Cardiac fibroblast (primary cell): ENCODE measurements at regions not wholly inside any gene's neighbourhood (a gene's known extent, or its start where the extent isn't known, plus 50 kb on each side); places are given as distances from the start of the nearest gene placed in this dataset.

ENCODE experiments used
- DNase-seq, 2 donors: peaks; one replicate each; pipeline versions ENCODE4 v3.0.0 to v3.0.0-alpha.2; 2010; ENCODE audit warnings: low read depth in 2 of 2
- H3K4me3 ChIP-seq, 2 donors: replicated peaks in 1 of 2; 1 replicate in 1 of 2; 2 replicates in 1 of 2; pipeline ENCODE4 v1.5.1; 2011; ENCODE audit warnings: low read depth in 2 of 2, low read length in 2 of 2, mild to moderate bottlenecking in 2 of 2, moderate library complexity in 1 of 2
- TF ChIP-seq, protein P1 (sequence below): IDR thresholded peaks from one replicate; pipeline ENCODE4 v1.5.1; 2011; ENCODE audit warnings: low read depth, mild to moderate bottlenecking, low read length, inconsistent platforms

DNA sequence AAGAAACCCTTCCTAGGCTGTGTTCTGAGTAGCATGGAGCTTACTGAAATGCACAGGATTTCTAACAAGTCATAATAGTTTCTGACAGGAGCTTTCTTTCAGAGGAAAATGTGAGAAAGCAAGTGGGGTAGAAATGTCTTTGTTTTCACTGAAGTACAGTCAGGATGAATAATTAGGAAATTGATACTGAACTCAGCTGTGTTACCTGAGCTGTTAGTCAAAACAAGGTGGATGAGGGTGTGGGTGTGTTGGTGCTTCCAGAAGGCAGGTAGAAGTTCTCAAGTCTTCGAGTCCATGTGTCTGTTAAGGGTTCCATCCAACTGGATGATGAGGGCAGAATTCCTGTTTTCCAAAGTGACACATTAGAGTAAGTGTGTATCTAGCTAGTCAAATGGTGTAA is 122.4 kb downstream of the BASP1 start:
- no peak for DNase-seq
- no peak overlapping the region for H3K4me3 ChIP-seq
- TF ChIP-seq, protein P1, sequence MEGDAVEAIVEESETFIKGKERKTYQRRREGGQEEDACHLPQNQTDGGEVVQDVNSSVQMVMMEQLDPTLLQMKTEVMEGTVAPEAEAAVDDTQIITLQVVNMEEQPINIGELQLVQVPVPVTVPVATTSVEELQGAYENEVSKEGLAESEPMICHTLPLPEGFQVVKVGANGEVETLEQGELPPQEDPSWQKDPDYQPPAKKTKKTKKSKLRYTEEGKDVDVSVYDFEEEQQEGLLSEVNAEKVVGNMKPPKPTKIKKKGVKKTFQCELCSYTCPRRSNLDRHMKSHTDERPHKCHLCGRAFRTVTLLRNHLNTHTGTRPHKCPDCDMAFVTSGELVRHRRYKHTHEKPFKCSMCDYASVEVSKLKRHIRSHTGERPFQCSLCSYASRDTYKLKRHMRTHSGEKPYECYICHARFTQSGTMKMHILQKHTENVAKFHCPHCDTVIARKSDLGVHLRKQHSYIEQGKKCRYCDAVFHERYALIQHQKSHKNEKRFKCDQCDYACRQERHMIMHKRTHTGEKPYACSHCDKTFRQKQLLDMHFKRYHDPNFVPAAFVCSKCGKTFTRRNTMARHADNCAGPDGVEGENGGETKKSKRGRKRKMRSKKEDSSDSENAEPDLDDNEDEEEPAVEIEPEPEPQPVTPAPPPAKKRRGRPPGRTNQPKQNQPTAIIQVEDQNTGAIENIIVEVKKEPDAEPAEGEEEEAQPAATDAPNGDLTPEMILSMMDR: no peak

DNA sequence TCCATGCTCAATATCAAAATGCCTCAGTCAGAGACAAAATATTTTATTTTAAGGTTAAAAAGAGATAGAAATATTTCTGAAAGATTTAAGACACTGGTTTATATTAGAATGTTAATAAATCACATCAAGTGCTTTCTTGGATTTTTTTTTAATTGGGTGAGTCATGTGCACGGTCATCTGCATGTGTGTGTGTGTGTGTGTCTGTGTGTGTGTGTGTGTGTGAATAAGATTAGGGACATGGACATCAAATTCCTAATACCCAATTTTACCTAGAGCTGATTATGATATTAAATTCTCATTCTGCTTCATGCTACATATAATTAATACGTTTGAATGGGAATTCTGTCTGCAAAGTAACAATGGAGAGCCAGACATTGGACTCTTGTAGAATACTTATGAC is 122.9 kb downstream of the BASP1 start:
- no peak overlapping the region for H3K4me3 ChIP-seq
- DNase-seq: no peak
- TF ChIP-seq, protein P1: no peak

DNA sequence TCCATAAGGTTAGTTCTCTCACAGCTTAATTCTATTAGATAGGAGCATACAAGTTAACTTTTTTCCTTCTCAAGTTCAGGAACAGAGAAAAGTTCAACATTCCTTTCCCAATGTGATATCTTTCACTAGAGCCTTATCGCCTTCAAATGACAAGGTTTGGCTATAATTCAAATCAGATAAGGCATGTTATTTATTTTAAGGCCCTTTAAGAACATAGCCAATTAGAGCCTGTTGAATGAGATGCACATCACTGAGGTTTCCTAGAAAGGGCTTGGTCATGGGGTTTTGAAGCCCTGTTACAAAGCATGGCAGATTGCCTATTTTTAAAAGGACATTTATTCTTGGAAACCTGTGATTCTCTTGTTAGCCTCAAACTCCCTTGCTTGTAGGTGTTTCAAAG is 123.4 kb downstream of the BASP1 start:
- DNase-seq: peak in 1 of 2 donors; percentile 67
- TF ChIP-seq, protein P1: no peak
- H3K4me3 ChIP-seq: no peak overlapping the region

DNA sequence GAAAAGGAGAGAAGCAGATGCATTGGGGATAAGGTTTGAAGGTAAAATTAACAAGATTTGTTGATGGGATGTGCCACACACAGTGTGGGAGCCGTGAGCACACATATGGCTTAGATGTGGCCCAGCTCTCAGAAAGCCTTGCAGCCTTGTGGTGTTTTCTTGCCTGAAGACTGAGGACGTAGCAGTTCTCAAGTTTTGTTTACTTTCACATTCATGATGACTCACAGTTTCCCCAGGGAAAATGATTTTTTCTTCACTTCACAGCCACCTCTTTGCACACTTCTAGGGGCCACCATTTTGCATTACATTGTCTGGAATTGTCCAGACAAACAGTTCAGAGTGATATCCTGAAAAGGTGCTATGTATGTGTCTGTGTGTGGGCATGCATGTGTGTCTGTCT is 126.2 kb downstream of the BASP1 start:
- H3K4me3 ChIP-seq: no peak overlapping the region
- TF ChIP-seq, protein P1: no peak
- peak; percentile 87 to 95 for DNase-seq

DNA sequence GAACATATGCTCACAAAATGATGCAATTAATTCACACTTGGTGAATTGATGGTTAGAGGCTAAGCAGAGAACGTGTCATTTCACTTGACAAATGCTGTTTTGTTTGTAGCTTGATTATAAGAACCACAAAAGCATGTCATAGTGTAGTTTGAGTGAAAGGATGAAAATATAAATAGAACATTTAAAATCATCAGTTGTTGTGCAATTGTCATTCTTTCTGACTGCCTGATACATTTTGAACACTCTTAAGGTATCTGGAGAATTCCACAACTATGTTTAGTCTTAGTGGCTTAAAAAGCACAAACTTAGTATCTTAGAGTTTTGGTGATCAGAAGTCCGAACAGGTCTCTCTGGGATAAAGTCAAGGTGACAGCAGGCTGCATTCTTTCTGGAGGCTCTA is 129.4 kb downstream of the BASP1 start:
- no peak overlapping the region for H3K4me3 ChIP-seq
- peak in 1 of 2 donors; percentile 33 for DNase-seq
- TF ChIP-seq, protein P1: no peak

DNA sequence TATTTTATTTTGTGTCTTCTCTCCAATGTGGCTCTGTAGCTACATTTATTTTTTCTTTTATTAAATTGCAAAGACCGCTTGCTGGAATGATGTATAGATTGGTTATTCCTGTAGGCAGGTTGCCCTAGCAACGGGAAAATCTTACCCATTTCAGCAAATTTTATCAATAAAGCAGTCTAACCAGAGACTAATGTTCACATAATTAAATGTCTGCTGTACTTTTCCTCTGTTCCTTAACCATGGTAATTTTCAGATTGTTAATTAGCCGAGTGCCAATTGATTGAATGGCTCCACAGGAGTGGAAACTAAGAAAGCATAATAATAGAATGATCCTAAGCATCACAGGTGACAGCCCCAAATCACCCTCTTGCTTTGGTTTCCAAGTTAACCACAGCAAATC is 134.8 kb downstream of the BASP1 start:
- H3K4me3 ChIP-seq: no peak overlapping the region
- no peak for DNase-seq
- TF ChIP-seq, protein P1: no peak

DNA sequence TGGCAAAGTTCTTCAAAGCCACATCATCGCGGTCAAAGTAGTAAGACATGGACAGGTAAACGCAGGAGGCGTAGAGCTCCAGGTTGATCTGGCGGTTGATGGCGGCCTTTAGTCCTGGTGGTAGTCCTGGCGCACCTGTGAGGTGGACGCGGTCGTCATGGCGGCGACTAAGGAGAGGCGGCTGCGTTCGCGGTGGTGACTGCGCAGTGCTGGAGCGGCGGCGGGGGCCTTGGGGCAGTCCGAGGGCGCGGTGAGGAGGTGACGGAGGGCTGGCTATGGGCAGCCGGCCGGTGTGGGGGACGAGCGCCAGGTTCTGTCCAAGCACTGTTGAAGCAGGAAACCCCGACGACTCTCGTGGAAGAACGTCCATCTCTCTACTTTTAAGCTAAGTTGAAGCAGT is 136.8 kb downstream of the BASP1 start:
- H3K4me3 ChIP-seq: no peak overlapping the region
- DNase-seq: no peak
- TF ChIP-seq, protein P1: no peak
